Activated CD4-positive, alpha-beta T cell treated with anti-CD3 and anti-CD28 coated beads, Interleukin-10, Interleukin-2, amounts not matched to agents 100 ng/mL and 50 ng/mL, durations not matched to agents 16 hours and 8 hours (primary cell): ENCODE measurements at regions not wholly inside any gene's neighbourhood (a gene's known extent, or its start where the extent isn't known, plus 50 kb on each side); places are given as distances from the start of the nearest gene placed in this dataset.
"Not testable (repeated sequence)": the region's sequence is repeated elsewhere in the genome, so short reads cannot be mapped to it uniquely, and the experiment has no call there.

Experiments
- DNase-seq: peaks from one replicate; pipeline ENCODE4 v3.0.0-alpha.2; 2020

DNA sequence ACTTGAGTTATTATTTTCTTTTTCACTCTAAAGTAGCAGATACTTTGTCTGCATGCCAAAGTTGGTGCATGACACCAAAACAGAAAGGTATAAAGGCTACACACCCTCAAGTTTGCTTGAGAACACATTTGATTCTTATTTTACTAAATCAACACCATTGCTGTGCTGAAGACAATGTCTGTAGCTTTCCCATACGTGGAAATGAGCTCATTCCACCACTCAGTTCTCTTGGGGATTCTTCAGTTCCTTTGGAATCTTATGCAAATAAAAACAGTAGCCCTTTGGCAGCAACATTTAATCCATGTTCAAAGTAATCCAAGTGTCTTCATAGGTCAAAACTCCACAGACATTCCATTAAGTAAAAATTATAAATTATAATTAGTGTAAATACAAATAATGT is 264.9 kb downstream of the TLE1 start:
- no peak for DNase-seq

DNA sequence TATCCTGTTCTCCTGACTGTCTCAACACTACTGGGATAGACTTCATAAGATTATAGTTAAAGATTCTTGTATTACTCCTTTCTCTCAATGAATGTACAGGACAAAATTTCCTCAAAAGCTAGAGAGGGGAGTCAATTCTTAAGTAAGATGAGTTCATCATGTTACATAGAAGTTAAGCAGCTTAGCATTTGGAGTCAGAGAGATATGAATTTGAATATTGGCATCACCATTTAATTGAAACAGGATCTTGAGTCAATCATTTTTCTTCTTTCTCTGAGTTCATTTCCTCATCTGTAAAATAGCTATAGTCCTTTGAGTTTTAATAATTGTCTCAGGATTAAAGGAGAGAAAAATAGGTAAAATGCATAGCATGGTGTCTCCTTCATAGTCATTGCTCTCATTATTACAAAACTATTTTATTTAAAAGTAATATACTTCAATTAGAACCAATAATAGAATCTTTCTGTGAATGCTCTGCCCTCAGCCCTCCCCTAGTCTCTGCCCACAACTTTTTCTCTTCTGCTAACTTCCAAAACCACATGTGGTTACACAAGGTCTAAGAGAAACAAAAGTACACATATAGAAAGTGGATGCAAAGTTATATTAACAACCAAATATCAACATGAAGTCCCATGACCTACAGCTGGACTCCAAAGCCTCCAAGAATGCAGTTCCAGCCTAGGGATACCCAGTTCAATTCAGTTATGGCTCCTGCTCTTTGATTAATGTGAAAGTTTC is 265.6 kb downstream of the TLE1 start:
- no peak for DNase-seq

GRCh38 chr9:81421090-81421489 is 268.3 kb downstream of the TLE1 start:
- DNase-seq = not testable (repeated sequence)

- DNase-seq = no peak
These were observed 269.3 kb downstream of the TLE1 start for GRCh38 chr9:81420024-81420423.

DNA sequence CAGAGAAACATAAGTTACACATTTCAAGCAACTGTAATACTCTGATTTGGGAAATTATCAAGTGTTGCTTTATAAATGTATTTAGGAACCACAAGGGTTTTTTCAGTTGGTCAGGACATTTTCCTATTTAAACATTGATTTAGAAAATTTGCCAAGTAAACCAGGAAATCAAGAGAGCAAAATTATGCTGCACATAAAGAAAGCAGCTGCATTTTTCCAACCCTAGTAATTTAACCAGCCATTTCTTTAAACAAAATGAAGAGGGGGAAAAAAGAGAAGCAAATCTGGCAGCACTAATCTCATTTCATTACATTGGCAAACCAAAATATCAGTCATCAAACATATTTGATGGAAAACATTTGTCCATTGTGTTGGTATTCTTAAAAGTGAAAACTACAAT is 271.4 kb downstream of the TLE1 start:
- DNase-seq = no peak

DNA sequence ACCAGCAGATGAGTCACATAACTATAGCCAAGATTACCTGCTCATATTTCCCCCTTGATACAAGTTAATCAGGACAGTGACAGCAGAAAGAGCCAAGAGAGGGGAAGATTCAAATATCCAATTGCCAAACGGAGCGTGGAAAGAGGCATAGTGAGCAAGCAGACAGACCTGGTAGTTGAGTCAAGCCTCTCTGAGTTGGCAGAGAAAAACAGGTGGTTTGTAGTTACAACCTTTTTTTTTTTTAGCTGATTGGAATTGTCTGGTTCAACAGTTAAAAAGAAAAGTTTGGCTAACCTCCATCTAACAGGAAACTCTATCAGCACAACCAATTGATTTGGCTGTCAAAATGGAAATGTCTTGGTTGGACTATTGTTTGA is 272.1 kb downstream of the TLE1 start:
- DNase-seq = no peak

GRCh38 chr9:81416476-81417298 is 272.7 kb downstream of the TLE1 start:
- no peak for DNase-seq

- DNase-seq = no peak
These were observed 274.5 kb downstream of the TLE1 start for GRCh38 chr9:81414836-81415235.

- no peak for DNase-seq
These were observed 277.4 kb downstream of the TLE1 start for GRCh38 chr9:81411961-81412360.

GRCh38 chr9:81410201-81410600 is 279.1 kb downstream of the TLE1 start:
- no peak for DNase-seq

- no peak for DNase-seq
These were observed 280.4 kb downstream of the TLE1 start for GRCh38 chr9:81408951-81409350.

DNA sequence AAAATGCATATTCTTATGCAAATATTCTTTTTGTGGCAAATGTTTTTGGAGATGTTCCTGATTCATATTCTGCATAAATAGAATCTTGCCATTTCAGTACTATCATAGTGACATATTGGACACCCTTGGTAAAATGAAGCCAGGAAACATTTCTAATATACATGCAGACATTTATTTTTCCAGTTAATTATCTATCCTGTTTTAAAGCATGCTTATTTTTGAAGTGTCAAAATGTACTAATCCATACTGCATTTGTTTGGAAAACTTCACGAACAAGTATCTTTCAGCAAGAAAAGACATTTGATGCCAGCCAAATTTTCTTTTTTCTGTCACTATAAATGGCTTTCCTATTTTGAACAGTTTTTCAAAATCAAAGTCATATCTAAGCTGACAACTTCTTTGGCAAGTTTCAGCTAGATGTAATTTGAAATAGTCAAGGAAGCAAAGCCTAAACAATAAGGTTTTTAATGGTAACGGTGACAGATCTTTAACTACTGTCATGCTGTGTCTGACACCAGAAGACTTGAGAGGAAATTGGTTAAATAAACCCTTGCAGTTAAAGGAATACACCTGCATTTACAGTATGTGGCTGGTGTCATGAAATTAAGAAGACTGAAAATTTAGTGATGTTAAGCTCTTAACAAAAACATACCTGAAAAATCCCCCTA is 284.3 kb downstream of the TLE1 start:
- no peak for DNase-seq

DNA sequence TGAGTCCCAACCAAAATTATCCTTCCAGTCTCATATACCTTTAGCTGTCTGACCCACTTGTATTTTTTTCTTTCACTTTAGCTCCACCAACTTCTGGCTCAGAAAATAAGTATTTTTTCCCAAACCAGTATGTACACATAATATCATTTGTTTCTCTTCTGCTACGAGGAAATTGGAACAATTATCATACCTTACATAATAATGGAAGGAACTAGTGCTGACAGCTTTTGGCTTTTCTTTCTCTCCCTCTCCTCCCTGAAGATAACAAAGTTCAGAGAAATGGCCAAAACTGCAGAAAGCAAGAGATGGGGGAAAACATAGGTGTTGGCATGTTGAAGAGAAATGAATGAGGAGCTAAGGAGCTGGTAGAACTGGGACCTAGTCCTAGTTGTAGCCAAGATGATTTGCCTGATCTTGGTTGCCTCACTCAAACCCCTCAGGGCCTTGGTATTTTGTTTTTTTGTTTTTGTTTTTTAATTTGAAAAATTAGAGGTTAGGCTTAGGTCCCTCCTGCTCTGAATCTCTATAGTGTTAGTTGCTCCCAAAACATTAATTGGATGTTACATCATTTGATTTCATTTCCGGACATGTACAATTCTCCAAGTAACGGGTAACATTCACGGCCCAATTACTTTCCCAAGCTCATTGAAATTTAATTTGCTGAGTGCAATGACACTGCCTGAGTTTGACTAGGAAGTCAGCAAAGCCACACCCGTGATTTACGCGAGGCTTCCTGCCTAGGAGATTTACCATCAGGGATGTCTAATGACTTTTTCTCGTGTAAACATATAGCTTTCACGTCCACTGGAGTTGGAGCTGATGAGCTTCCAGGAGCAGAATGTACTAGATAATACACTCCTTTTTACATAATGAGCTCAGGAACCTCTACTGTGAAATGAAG is 291.6 kb downstream of the TLE1 start:
- no peak for DNase-seq

DNA sequence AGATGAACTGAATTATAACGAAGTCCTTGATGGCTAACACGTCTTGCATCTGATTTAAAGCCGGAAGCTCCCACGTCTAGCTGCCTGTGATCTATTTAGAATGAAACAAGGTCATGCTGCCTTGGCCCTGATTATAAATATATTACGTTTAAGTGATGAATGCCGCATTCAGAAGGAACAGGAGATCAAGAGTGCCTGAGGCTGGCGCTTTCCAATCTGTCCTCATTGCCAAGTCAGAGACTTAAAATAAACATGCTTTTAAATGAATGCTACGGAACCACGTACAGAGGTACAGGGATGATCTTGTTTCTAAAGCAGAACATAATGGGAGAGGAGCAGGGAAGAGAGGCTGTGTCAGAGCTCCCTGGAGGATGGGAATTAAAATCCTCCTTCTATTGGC is 292.8 kb downstream of the TLE1 start:
- DNase-seq = no peak

DNA sequence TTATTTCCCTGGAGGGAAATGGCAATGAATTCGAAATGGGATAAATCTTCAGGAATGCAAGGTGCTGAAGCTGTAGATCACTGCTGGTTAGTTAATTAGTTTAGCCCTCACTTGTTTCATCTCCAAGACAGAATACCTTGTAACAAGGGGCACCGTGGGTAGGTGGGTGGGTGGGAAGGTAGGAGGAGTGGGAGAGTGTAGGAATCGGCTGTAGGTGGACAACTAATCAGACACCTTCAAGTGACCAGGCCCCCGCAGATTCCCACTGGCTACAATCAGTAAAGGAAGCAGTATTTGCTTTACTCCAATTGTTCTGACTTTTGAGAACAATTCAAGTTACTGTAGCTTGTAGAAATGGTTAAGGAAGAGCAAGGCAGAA is 293.7 kb downstream of the TLE1 start:
- DNase-seq = no peak

DNA sequence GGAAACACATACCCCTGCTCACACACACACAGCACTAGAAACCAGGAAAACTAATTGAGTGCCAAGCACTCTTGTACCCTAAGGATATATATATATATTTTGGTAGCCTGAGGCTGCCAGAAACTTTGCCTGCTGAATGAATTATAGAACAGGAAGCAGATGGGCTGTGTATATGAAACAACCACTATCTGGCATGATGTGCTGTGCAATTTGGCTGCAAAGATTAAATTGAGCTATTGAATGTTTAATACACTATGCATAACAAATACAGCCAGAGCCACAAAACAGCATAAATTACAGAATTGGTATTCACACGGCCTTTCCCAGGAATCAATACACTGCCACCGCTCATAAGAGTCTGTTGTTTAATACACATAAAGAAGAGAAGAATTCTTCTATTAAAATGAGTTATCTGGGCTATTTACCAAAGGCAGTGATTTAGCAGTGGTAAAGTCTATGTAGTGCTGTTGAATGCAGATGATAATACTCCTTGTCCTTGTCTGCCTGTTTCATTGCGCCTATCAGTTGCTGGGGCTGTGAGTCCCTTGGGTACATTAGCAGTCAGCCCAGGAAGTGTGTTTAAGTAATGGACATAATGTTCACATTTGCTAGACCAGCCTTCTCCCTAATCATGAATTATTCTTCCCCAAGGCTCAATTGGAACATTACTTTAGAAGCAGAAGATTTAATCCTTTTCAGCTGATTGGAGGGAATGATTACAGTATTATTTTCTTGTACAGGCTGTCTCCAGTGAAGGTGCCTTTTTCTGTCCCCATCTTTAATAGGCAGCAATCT is 294.3 kb downstream of the TLE1 start:
- no peak for DNase-seq

- no peak for DNase-seq
These were observed 295.1 kb downstream of the TLE1 start for GRCh38 chr9:81393985-81394811.

DNA sequence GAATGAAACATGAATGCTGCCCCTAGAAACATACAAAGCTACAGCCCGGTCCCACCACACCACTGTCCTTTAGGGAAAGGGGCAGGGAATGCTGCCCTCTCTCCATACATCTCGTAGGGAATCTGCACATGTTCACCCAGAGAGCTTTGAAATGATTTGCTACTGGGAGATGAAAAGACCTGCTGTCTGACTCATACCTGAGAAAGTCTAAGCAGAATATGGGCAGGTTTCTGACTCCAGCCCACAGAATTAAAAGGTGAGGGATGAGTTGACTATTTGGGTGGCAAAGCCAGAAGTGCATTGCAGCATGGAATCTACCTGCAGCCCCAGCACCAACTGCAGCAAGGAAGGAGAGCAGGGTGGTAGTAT is 297.9 kb downstream of the TLE1 start:
- no peak for DNase-seq

GRCh38 chr9:81390792-81391456 is 298.4 kb downstream of the TLE1 start:
- DNase-seq = no peak

DNA sequence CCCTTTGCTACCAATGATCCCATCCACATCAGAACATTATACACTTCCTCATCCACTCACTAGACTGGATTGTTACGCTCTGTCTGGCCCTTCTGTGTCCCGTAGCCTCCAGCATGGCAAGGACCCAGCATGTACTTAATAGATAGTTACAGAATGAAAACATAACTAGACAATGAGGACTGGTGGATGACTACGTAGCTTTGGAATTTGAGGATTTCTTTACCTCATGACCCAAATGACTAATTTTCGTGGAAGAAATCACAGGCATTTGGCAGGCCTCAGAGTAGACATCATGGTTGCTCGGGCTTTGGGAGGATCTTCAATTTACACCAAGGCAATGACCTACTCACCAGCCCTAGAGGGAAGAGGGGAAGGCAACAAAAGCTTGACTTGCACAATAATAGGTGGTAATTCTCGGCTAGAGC is 299.8 kb downstream of the TLE1 start:
- no peak for DNase-seq

DNA sequence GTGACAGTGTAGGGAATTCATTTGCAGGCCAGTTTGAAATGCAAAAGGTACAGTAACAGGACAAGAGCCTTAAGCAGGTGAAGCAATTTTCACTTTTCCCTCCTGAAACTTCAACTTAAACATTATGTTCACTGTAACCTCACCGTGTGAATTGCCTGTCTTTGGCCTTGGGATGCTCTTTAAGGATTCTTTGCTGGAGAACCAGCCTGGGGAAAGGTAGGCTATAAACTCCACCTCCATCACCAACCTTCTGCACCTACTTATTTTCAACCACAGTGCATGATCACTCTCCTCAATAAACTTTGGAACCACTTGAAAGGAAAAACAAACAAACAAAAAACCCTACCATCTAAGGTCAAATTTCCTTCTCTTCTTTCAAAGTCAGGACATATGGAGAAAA is 300.5 kb downstream of the TLE1 start:
- DNase-seq = no peak
